DND-41 (cell line): ENCODE measurements at regions not wholly inside any gene's neighbourhood (a gene's known extent, or its start where the extent isn't known, plus 50 kb on each side); places are given as distances from the start of the nearest gene placed in this dataset.

Source experiments
- ATAC-seq: fragments of 200-7000 bp; cut with Tn5 transposase; 3 replicates; pipeline ENCODE4 v1.9.1; 2021; ENCODE audit warnings: low read depth; ENCODE audit not compliant: insufficient read depth
- DNase-seq: peaks from one replicate; pipeline ENCODE4 v3.0.0-alpha.2; 2020
- H2AFZ ChIP-seq: 2 replicates; pipeline ENCODE4 v1.6.0; 2012; ENCODE audit warnings: low read depth, low read length
- H3K27ac ChIP-seq: 2 replicates; pipeline ENCODE4 v1.5.1; 2012; ENCODE audit warnings: low read length, inconsistent platforms
- H3K27me3 ChIP-seq: fragments of 200-600 bp; sonication (generic); 2 replicates; pipeline ENCODE4 v1.6.0; 2012; ENCODE audit warnings: low read length, mild to moderate bottlenecking, inconsistent platforms; ENCODE audit not compliant: insufficient read depth, poor library complexity
- H3K36me3 ChIP-seq: 2 replicates; pipeline ENCODE4 v1.5.1; 2012; ENCODE audit warnings: low read length, inconsistent platforms; ENCODE audit not compliant: insufficient read depth
- H3K4me1 ChIP-seq: 2 replicates; pipeline ENCODE4 v1.5.1; 2012; ENCODE audit warnings: mild to moderate bottlenecking, low read length; ENCODE audit not compliant: insufficient read depth
- H3K4me2 ChIP-seq: 2 replicates; pipeline ENCODE4 v1.6.0; 2012; ENCODE audit warnings: mild to moderate bottlenecking, moderate library complexity, low read length, inconsistent platforms; ENCODE audit not compliant: insufficient read depth
- H3K4me3 ChIP-seq, 2 experiments: fragments of 200-600 bp in 1 of 2; shearing (Covaris generic) in 1 of 2; 2 replicates each; pipeline ENCODE4 v1.5.1; 2012 to 2016; ENCODE audit warnings: inconsistent platforms in 2 of 2, low read length in 2 of 2, mild to moderate bottlenecking in 2 of 2, low read depth in 1 of 2, moderate library complexity in 1 of 2
- H3K79me2 ChIP-seq: 2 replicates; pipeline ENCODE4 v1.6.0; 2012; ENCODE audit warnings: low read length, inconsistent platforms; ENCODE audit not compliant: insufficient read depth
- H3K9ac ChIP-seq: 2 replicates; pipeline ENCODE4 v1.6.0; 2012; ENCODE audit warnings: low read depth, mild to moderate bottlenecking, inconsistent platforms, low read length, moderate library complexity
- H3K9me3 ChIP-seq: 2 replicates; pipeline ENCODE4 v1.5.1; 2012; ENCODE audit warnings: low read length, moderate library complexity, mild to moderate bottlenecking, inconsistent platforms; ENCODE audit not compliant: insufficient read depth, severe bottlenecking
- H4K20me1 ChIP-seq: 2 replicates; pipeline ENCODE4 v1.6.0; 2012; ENCODE audit warnings: low read length; ENCODE audit not compliant: insufficient read depth
- EZH2 ChIP-seq: IDR thresholded peaks from 3 replicates; pipeline ENCODE4 v1.6.1; 2012; ENCODE audit warnings: borderline replicate concordance, low read depth, mild to moderate bottlenecking, moderate library complexity, low read length, inconsistent platforms; ENCODE audit not compliant: severe bottlenecking
- TF ChIP-seq, protein P1 (sequence below): IDR thresholded peaks from 2 replicates; pipeline ENCODE4 v1.5.1; 2012; ENCODE audit warnings: borderline replicate concordance, low read length, moderate library complexity, mild to moderate bottlenecking; ENCODE audit not compliant: poor library complexity, severe bottlenecking; ENCODE audit errors: extremely low read depth

DNA sequence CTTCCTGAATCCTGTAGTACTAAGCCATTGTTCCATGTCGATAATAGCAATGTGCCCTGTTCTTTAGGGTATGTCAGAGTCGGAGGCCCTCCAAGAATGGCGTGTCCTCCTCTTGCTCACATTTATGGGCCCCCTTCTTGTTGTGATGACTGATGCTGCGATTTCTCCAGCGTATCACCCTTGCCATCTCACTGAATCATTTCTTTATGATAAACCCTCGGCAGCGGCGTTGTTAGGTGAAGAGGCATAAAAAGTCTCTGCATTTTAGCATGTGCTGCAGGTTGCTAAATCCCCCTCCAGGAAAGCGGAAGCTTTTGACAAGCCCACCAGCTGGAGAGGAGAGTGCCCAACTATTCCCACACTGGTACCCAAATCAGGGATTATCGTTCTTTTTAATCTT lies 1045.3 kb downstream of the BRD1 start:
- Histone ChIP-seq H4K20me1 (no peaks in the 10 kb centered on the region), H3K36me3 (no peaks in the 10 kb centered on the region), H3K4me3 (no peak overlapping the region), H3K27ac (no peak overlapping the region), H3K79me2 (no peaks in the 10 kb centered on the region), H3K4me1 (no peaks in the 10 kb centered on the region), H3K9me3 (peaks cover 15% of the 10 kb centered on the region), H2AFZ (no peak overlapping the region), H3K4me2 (no peak overlapping the region), H3K9ac (no peak overlapping the region), H3K27me3 (no peaks in the 10 kb centered on the region)
- TF ChIP-seq, protein P1, sequence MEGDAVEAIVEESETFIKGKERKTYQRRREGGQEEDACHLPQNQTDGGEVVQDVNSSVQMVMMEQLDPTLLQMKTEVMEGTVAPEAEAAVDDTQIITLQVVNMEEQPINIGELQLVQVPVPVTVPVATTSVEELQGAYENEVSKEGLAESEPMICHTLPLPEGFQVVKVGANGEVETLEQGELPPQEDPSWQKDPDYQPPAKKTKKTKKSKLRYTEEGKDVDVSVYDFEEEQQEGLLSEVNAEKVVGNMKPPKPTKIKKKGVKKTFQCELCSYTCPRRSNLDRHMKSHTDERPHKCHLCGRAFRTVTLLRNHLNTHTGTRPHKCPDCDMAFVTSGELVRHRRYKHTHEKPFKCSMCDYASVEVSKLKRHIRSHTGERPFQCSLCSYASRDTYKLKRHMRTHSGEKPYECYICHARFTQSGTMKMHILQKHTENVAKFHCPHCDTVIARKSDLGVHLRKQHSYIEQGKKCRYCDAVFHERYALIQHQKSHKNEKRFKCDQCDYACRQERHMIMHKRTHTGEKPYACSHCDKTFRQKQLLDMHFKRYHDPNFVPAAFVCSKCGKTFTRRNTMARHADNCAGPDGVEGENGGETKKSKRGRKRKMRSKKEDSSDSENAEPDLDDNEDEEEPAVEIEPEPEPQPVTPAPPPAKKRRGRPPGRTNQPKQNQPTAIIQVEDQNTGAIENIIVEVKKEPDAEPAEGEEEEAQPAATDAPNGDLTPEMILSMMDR, result no peak
- no peak for TF ChIP-seq EZH2
- DNase-seq (no peak), ATAC-seq (no peak)

- ATAC-seq, result no peak
- no peak for TF ChIP-seq EZH2
- TF ChIP-seq, protein P1, result no peak
- Histone ChIP-seq H3K79me2 (no peaks in the 10 kb centered on the region), H3K27me3 (no peaks in the 10 kb centered on the region), H4K20me1 (no peaks in the 10 kb centered on the region), H3K4me2 (no peak overlapping the region), H3K27ac (no peak overlapping the region), H3K9ac (no peak overlapping the region), H3K9me3 (peaks cover 17% of the 10 kb centered on the region), H3K36me3 (no peaks in the 10 kb centered on the region), H2AFZ (no peak overlapping the region), H3K4me3 (no peak overlapping the region), H3K4me1 (no peaks in the 10 kb centered on the region)
- no peak for DNase-seq
Observed at GRCh38 chr22:48781868-48782267, 1045.8 kb downstream of the BRD1 start.

DNA sequence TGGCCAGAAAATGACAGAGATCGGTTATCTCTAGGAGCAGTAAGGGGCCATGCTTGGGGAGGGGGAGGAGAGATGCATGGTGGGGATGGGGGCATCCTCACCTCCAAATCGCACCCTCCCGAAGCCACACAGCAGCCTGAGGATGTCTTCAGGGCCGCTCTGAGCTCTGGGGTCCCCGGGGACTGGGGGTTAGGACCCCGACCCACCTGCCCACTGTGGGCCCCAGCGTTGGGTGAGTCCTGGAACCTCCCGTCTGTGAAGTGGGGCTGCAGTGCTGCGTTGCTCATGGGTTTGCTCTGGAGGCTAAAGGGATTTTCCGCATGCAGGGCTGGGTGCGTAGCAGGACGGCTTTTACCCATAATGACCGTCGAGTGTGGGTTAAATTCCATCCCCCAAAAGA lies 1046.3 kb downstream of the BRD1 start:
- no peaks in the 10 kb centered on the region for H3K27me3 ChIP-seq
- no peaks in the 10 kb centered on the region for H4K20me1 ChIP-seq
- TF ChIP-seq, protein P1, result no peak
- no peak for TF ChIP-seq EZH2
- H3K4me2 ChIP-seq, result no peak overlapping the region
- no peaks in the 10 kb centered on the region for H3K79me2 ChIP-seq
- H3K4me3 ChIP-seq, result no peak overlapping the region
- no peaks in the 10 kb centered on the region for H3K36me3 ChIP-seq
- peaks cover 22% of the 10 kb centered on the region for H3K9me3 ChIP-seq
- no peak overlapping the region for H3K9ac ChIP-seq
- H2AFZ ChIP-seq, result no peak overlapping the region
- no peak for ATAC-seq
- no peak for DNase-seq
- no peaks in the 10 kb centered on the region for H3K4me1 ChIP-seq
- H3K27ac ChIP-seq, result no peak overlapping the region
